ENCODE measurements at regions not wholly inside any gene's neighbourhood (a gene's known extent, or its start where the extent isn't known, plus 50 kb on each side); places are given as distances from the start of the nearest gene placed in this dataset.

DNA sequence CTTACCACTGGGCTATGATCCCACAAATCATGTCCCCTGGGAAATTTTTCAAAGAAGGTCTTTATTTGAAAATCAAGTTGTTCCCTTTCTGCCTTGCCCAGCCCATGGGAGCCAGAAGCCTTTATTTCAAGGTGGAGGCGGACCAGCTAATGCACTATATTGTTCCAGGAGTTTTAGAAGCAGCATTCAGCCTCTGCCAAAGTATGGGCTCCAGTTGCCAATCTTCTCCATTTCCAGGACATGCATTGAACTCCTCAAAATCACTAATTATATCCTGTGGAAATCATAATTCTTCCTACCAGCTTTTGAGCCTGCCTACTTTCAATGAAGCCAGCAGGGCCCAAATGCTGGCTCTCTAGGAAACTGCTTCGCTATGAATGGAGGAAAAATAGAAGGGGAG is 195.8 kb downstream of the RAD51AP2 start:
- no peak overlapping the region for H3K27ac ChIP-seq
- TF ChIP-seq, protein P1, sequence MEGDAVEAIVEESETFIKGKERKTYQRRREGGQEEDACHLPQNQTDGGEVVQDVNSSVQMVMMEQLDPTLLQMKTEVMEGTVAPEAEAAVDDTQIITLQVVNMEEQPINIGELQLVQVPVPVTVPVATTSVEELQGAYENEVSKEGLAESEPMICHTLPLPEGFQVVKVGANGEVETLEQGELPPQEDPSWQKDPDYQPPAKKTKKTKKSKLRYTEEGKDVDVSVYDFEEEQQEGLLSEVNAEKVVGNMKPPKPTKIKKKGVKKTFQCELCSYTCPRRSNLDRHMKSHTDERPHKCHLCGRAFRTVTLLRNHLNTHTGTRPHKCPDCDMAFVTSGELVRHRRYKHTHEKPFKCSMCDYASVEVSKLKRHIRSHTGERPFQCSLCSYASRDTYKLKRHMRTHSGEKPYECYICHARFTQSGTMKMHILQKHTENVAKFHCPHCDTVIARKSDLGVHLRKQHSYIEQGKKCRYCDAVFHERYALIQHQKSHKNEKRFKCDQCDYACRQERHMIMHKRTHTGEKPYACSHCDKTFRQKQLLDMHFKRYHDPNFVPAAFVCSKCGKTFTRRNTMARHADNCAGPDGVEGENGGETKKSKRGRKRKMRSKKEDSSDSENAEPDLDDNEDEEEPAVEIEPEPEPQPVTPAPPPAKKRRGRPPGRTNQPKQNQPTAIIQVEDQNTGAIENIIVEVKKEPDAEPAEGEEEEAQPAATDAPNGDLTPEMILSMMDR (IDR thresholded peaks at IDR 0.05), result no peak
- no peak for DNase-seq (ENCODE audit: low spot score)
- no peaks in the 10 kb centered on the region for H3K4me1 ChIP-seq
- H3K27me3 ChIP-seq, result no peaks in the 10 kb centered on the region
- no peaks in the 10 kb centered on the region for H3K9me3 ChIP-seq
- no peaks in the 10 kb centered on the region for H3K36me3 ChIP-seq
- no peak overlapping the region for H3K4me3 ChIP-seq

DNA sequence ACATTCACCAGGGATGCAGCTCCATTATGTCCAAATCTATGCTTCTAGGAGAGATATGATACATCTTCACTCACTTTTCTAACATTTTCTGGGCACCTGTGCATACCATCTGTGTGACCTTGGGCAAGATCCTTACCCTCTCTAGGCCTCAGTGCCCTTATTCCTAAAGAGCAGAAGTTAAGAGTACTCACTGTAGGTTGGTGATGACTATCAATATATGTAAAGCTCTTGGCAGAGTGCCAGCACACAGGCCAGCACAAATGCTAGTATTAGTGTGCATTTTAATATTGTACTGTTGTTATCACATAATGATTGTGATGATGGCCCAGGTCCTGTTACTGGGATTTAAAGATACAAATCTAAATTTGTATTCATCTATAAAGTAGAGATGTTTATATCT is 199.2 kb downstream of the RAD51AP2 start:
- H3K9me3 ChIP-seq, result no peaks in the 10 kb centered on the region
- H3K36me3 ChIP-seq, result no peaks in the 10 kb centered on the region
- no peak for DNase-seq (ENCODE audit: low spot score)
- H3K27me3 ChIP-seq, result no peaks in the 10 kb centered on the region
- TF ChIP-seq, protein P1 (IDR thresholded peaks at IDR 0.05), result no peak
- no peaks in the 10 kb centered on the region for H3K4me1 ChIP-seq
- no peak overlapping the region for H3K27ac ChIP-seq
- H3K4me3 ChIP-seq, result no peak overlapping the region

DNA sequence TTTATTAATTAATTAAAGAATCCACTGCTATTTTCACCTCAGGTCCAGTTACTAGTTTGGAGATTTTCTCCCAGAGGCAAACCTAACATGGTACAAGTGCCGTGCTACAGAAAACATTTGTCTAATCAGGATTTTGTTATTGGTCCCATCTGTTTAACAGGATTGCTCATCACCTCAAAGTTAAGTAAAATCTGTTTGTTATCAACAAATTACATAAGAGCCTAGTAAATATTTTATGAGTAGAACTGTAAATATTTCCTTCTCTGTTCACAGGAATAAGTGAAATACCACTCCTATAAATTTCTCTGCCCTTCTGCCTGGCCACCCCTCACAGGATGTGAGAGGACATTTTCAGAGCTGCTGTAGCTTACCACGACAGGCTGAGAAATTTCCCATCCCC is 200.2 kb downstream of the RAD51AP2 start:
- TF ChIP-seq, protein P1 (IDR thresholded peaks at IDR 0.05), result no peak
- no peaks in the 10 kb centered on the region for H3K36me3 ChIP-seq
- H3K27me3 ChIP-seq, result no peaks in the 10 kb centered on the region
- no peaks in the 10 kb centered on the region for H3K4me1 ChIP-seq
- no peaks in the 10 kb centered on the region for H3K9me3 ChIP-seq
- no peak overlapping the region for H3K4me3 ChIP-seq
- DNase-seq (ENCODE audit: low spot score), result no peak
- H3K27ac ChIP-seq, result no peak overlapping the region

DNA sequence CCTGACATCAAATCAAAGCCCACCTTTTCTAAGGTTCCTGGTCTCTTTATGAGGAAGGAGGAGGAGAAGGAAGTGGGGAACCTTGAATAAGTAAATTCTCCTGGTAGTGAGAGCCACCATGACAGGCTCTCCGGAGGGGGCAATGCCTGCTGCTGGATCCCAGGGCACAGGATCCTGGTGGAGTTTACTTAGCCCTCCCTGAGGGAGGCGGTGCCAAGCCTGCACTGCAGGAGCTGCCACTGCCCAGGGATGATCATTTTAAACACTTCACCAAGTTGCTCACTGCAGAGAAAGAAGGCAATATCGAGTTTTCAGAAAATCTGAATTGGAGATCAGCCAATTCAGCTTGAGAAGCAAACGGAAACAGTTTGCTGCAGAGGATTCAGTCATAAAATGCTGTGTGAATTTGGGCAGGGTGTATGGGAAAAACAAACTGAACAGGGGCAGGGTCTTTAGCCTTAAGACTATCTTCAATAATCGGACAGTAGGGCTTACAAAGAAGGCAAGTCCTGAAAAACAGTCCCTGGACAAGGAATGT is 200.7 kb downstream of the RAD51AP2 start:
- no peaks in the 10 kb centered on the region for H3K4me1 ChIP-seq

DNA sequence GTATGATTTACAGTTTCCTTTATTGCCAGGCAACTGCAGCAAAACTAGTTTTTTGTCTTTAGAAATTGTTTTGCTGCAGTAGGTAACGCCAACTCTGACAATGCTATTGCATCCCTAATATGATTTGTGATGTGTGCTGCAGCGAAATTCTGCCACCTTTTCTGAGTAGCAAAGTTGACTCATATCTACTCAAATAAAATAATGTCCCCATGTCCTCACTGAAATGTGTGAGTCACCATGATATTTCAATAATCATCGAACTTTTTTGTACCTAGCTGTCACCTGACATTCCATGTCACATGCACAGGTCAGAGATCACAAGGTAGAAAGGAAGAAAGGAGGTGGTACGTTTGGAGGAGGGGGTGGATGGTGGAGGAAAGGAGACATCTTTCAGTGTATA is 205.0 kb downstream of the RAD51AP2 start:
- no peak overlapping the region for H3K27ac ChIP-seq
- no peak for DNase-seq (ENCODE audit: low spot score)
- H3K36me3 ChIP-seq, result no peaks in the 10 kb centered on the region
- no peak overlapping the region for H3K4me3 ChIP-seq
- H3K27me3 ChIP-seq, result no peaks in the 10 kb centered on the region
- H3K4me1 ChIP-seq, result no peaks in the 10 kb centered on the region
- TF ChIP-seq, protein P1 (IDR thresholded peaks at IDR 0.05), result no peak
- H3K9me3 ChIP-seq, result no peaks in the 10 kb centered on the region

More for the DNA sequence above, 200.7 kb downstream of the RAD51AP2 start:
- no peaks in the 10 kb centered on the region for H3K27me3 ChIP-seq
- TF ChIP-seq, protein P1 (IDR thresholded peaks at IDR 0.05), result no peak
- H3K9me3 ChIP-seq, result no peaks in the 10 kb centered on the region
- H3K36me3 ChIP-seq, result no peaks in the 10 kb centered on the region
- no peak overlapping the region for H3K27ac ChIP-seq
- no peak for DNase-seq (ENCODE audit: low spot score)
- no peak overlapping the region for H3K4me3 ChIP-seq

Data from right atrium auricular region (tissue), 2 donors.